ENCODE measurements at regions not wholly inside any gene's neighbourhood (a gene's known extent, or its start where the extent isn't known, plus 50 kb on each side); places are given as distances from the start of the nearest gene placed in this dataset.

DNA sequence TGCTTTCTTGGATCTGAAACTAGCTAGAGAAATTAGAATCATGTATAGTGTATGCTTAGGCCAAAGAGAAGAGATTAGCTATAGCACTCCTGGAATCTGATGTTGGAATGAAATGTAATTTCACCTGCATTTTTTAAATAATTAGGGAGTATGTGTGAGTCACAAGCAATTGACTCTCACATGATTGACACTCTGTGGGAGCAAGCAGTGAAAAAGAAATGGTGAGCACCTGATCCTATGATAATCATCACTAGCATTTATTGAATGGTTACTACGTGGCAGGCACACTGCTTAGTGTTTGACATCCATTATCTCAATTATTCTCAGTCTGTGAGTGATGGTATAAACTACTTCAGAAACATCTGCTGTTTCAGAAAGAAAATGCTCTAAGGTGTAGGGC lies 176.6 kb downstream of the NRIP1 start:
- TF ChIP-seq EZH2 (IDR thresholded peaks at IDR 0.05) (no peak), POLR2AphosphoS5 (IDR thresholded peaks at IDR 0.05; ENCODE audit: borderline replicate concordance, low read depth, low read length) (no peak)
